Esophagus (tissue), 2 donors: ENCODE measurements at regions not wholly inside any gene's neighbourhood (a gene's known extent, or its start where the extent isn't known, plus 50 kb on each side); places are given as distances from the start of the nearest gene placed in this dataset.
"Not testable (repeated sequence)": the region's sequence is repeated elsewhere in the genome, so short reads cannot be mapped to it uniquely, and the experiment has no call there.

Experiments
- H3K27ac ChIP-seq, 2 donors: one replicate each; pipeline ENCODE4 v1.5.1; 2013; ENCODE audit warnings: low read depth in 2 of 2, mild to moderate bottlenecking in 2 of 2, inconsistent platforms in 1 of 2, low read length in 1 of 2, moderate library complexity in 1 of 2
- H3K27me3 ChIP-seq, 2 donors: one replicate each; pipeline ENCODE4 v1.6.1; 2013; ENCODE audit warnings: low read length in 2 of 2, control low read depth in 1 of 2, mild to moderate bottlenecking in 1 of 2; ENCODE audit not compliant: insufficient read depth in 2 of 2, control insufficient read depth in 1 of 2
- H3K36me3 ChIP-seq, 2 donors: one replicate each; pipeline ENCODE4 v1.6.1; 2013; ENCODE audit warnings: low read length in 1 of 2; ENCODE audit not compliant: control insufficient read depth in 2 of 2, insufficient read depth in 2 of 2
- H3K4me1 ChIP-seq, 2 donors: one replicate each; pipeline ENCODE4 v1.6.1; 2013; ENCODE audit warnings: low read length in 1 of 2; ENCODE audit not compliant: control insufficient read depth in 2 of 2, insufficient read depth in 2 of 2
- H3K4me3 ChIP-seq, 2 donors: one replicate each; pipeline ENCODE4 v1.5.1; 2013; ENCODE audit warnings: low read length in 2 of 2, mild to moderate bottlenecking in 2 of 2, low read depth in 1 of 2, moderate library complexity in 1 of 2
- H3K9me3 ChIP-seq, 2 donors: one replicate each; pipeline ENCODE4 v1.6.1; 2013; ENCODE audit warnings: mild to moderate bottlenecking in 2 of 2, low read depth in 1 of 2, low read length in 1 of 2, moderate library complexity in 1 of 2; ENCODE audit not compliant: control insufficient read depth in 2 of 2, insufficient read depth in 1 of 2
- whole genome bisulfite sequencing, 2 donors: extraction: QIAGEN DNeasy Blood & Tissue Kit; methylation state at CpG; one replicate each; pipeline ENCODE4 v1.1.7; 2013; 5-methylcytosine and 5-hydroxymethylcytosine counted together
- donor health status: healthy with polysubstance abuse.
- donor health status: Bipolar disorder and iron deficiency.

GRCh38 chr14:89547047-89547446 lies 130.0 kb upstream of the FOXN3 start:
- not testable (repeated sequence) for H3K27ac ChIP-seq, H3K9me3 ChIP-seq, H3K36me3 ChIP-seq, H3K4me3 ChIP-seq, H3K4me1 ChIP-seq, H3K27me3 ChIP-seq
- WGBS, 2 donors = 82 to 97% methylated on average over 5 of the region's 5 CpGs

GRCh38 chr14:89544636-89545301 lies 127.7 kb upstream of the FOXN3 start:
- Histone ChIP-seq H3K9me3 (no peaks in the 10 kb centered on the region), H3K4me1 (no peaks in the 10 kb centered on the region), H3K4me3 (no peak overlapping the region), H3K36me3 (no peaks in the 10 kb centered on the region), H3K27ac (no peak overlapping the region), H3K27me3 (no peaks in the 10 kb centered on the region)
- 67 to 72% methylated on average over 6 of the region's 6 CpGs for WGBS, 2 donors

- no peak overlapping the region for H3K4me3 ChIP-seq
- no peaks in the 10 kb centered on the region for H3K4me1 ChIP-seq
- no peaks in the 10 kb centered on the region for H3K36me3 ChIP-seq
- WGBS, 2 donors = 31 to 37% methylated on average over 7 of the region's 7 CpGs
- no peaks in the 10 kb centered on the region for H3K9me3 ChIP-seq
- H3K27me3 ChIP-seq = no peaks in the 10 kb centered on the region
- H3K27ac ChIP-seq = no peak overlapping the region
Measured at GRCh38 chr14:89543425-89543790, 126.4 kb upstream of the FOXN3 start.

DNA sequence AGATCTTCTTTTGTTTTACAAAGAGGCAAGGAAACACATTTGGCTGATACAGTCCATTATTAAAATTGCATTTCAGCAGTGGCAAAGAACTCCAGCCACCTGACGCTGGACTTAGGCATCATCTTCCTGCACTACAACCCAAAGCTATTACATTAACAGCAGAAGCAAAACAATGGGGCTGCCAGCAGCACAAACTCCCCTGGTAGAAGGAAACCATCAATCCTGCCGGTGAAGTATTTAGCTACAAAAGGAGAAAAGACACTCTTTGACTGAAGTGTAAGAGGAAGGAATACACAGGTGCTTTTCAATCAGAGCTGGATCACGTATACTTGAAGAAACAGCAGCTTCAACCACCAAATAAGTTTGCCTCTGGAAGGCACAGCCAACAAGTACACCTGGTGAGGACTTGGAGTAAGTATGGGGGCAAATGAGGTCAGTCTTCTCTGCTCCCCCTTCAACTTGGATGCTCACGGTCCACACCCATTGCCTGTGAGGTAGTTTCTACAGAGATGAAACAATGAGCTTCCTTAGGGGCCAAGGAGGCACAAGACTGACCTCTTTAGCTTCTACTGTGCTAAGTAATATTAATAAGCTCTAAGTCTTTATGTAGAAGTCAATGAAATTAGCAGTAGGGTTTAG lies 125.9 kb upstream of the FOXN3 start:
- Histone ChIP-seq H3K27me3 (no peaks in the 10 kb centered on the region), H3K27ac (no peak overlapping the region), H3K36me3 (no peaks in the 10 kb centered on the region), H3K9me3 (no peaks in the 10 kb centered on the region), H3K4me1 (no peaks in the 10 kb centered on the region), H3K4me3 (no peak overlapping the region)
- WGBS, 2 donors = 50 to 54% methylated on average over 4 of the region's 4 CpGs

DNA sequence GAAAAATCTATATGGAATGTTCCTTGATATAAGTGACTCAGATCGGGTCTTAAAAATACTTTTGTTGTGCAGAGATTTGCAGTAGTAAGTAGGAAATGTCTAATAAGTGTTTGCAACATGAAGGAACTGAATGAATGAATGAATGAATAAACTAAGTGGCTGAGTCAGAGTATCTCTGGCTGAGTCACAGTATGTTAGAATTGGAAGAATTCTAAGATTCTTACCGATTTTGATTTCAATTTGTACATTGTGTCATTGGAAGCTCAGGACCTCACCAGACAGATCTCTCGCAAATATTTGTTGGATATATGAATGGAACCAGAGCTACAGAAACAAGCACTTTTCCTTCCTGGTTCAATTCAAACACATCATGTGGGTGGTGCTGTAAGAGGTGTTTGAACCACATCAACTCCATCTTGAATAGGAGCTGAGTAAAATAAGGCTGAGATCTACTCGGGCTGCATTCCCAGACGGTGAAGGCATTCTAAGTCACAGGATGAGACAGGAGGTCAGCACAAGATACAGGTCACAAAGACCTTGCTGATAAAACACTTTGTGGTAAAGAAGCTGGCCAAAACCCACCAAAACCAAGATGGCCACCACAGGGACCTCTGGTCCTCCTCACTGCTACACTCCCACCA lies 123.9 kb upstream of the FOXN3 start:
- H3K36me3 ChIP-seq = no peaks in the 10 kb centered on the region
- no peaks in the 10 kb centered on the region for H3K4me1 ChIP-seq
- no peak overlapping the region for H3K27ac ChIP-seq
- no peaks in the 10 kb centered on the region for H3K9me3 ChIP-seq
- no peak overlapping the region for H3K4me3 ChIP-seq
- H3K27me3 ChIP-seq = no peaks in the 10 kb centered on the region
- 85 to 87% methylated on average over 5 of the region's 5 CpGs for WGBS, 2 donors

GRCh38 chr14:89540009-89540829 lies 123.2 kb upstream of the FOXN3 start:
- Histone ChIP-seq H3K36me3 (no peaks in the 10 kb centered on the region), H3K4me1 (no peaks in the 10 kb centered on the region), H3K27ac (no peak overlapping the region), H3K9me3 (no peaks in the 10 kb centered on the region), H3K27me3 (no peaks in the 10 kb centered on the region), H3K4me3 (no peak overlapping the region)
- 84 to 87% methylated on average over 20 of the region's 20 CpGs for WGBS, 2 donors

DNA sequence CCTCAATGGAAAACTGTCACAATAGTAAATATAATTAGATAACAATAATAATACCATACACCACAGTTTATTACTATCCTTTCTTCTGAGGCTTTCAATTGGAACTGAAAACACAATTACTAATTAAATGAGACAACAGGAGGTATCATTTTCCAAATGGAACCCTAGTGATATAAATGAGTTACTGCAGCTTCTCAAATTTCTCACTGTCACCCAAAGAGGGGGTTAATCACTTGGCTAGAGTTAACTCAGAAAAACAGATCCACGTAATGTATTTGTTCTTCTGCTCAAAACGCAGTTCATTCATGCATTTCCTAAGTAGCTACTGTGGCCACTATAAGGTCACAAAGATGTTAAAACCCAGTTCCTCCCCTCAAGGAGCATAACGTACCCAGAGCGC lies 120.9 kb upstream of the FOXN3 start:
- Histone ChIP-seq H3K4me3 (no peak overlapping the region), H3K36me3 (no peaks in the 10 kb centered on the region), H3K27ac (no peak overlapping the region), H3K9me3 (no peaks in the 10 kb centered on the region), H3K27me3 (no peaks in the 10 kb centered on the region), H3K4me1 (peaks cover 0 to 3% of the 10 kb centered on the region in 2 donors)
- 83 to 91% methylated on average over 4 of the region's 4 CpGs for WGBS, 2 donors

DNA sequence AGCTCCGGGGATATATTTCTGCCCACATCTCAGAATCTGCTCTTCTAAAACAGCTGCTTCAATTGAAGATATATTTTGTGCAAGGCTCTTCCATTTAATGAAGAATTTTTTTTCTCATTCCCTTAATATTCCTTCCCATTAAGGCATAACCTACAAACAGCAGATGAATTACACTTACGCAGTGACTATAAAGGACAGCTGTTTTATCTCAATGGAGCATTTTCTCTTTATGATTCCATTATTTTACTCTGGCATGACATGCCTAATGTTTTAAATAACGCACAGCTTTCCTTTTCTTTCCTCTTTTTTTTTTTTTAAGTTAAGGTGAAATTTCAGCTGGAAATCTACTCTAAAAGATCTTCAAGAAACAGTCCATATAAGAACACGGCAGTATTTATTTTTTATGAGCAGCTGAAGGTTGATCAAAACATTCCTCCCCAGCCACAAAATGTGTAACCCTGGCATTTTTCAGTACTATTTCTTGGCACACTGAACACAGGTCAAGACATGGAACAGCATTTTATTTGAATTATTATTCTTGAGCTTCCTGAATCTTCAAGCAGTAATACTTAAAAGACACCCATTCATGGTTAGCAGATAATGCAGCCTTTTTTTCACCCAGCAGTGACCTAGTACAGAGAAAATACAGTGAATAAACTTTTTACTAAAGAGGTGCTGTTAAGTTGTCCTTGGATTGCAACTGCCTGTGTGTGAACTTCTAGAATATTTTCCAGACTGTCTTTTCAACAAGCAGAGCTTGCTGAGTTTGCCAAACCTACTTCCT lies 118.1 kb upstream of the FOXN3 start:
- Histone ChIP-seq H3K4me1 (peaks cover 0 to 3% of the 10 kb centered on the region in 2 donors), H3K36me3 (no peaks in the 10 kb centered on the region), H3K4me3 (no peak overlapping the region), H3K27me3 (no peaks in the 10 kb centered on the region), H3K27ac (no peak overlapping the region), H3K9me3 (no peaks in the 10 kb centered on the region)
- 75 to 83% methylated on average over 4 of the region's 4 CpGs for WGBS, 2 donors

DNA sequence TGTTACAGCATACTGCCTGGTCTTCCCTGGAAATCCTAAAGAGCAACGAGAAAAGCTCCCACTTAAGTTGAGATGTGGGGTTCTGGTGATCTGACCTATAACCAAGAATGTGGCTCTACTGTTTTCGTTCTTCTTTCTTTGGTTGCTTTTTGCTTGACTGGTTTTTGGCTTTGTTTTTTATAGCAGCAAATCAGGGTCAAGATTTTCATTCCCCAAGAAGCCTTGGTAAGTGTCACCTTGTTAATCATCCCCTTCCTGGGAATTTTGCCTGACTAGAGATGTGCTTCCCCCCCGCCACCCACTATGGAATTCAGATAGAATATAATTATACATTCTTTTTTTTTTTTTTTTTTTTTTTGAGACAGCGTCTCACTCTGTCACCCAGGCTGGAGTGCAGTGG lies 116.7 kb upstream of the FOXN3 start:
- WGBS, 2 donors = 92 to 97% methylated on average over 4 of the region's 4 CpGs
- Histone ChIP-seq H3K27ac (no peak overlapping the region), H3K4me3 (no peak overlapping the region), H3K36me3 (no peaks in the 10 kb centered on the region), H3K27me3 (no peaks in the 10 kb centered on the region), H3K4me1 (peaks cover 0 to 3% of the 10 kb centered on the region in 2 donors), H3K9me3 (no peaks in the 10 kb centered on the region)
